ENCODE measurements at regions not wholly inside any gene's neighbourhood (a gene's known extent, or its start where the extent isn't known, plus 50 kb on each side); places are given as distances from the start of the nearest gene placed in this dataset.

GRCh38 chr18:75158465-75159237 lies 50.3 kb downstream of the PTGR3 start:
- CTCF ChIA-PET: no interaction called here
- Histone ChIP-seq H3K4me3 (ENCODE audit: low read depth, low read length) (no peak overlapping the region), H3K27ac (ENCODE audit: low read depth, low read length) (no peak overlapping the region), H3K27me3 (ENCODE audit: control insufficient read depth, insufficient read depth, low read length) (peaks cover 23% of the 10 kb centered on the region), H3K9me3 (ENCODE audit: control insufficient read depth, insufficient read depth, low read length) (peaks cover 4% of the 10 kb centered on the region; the same call in 1 of the 2 replicates)
- no peak for TF ChIP-seq CTCF (IDR thresholded peaks at IDR 0.05; ENCODE audit: low read depth, low read length)
- DNase-seq (ENCODE audit: low read depth, low spot score): no peak
- POLR2A ChIA-PET: no interaction called here

- DNase-seq (ENCODE audit: low read depth, low spot score): no peak
- no peak for TF ChIP-seq CTCF (IDR thresholded peaks at IDR 0.05; ENCODE audit: low read depth, low read length)
- Histone ChIP-seq H3K27me3 (ENCODE audit: control insufficient read depth, insufficient read depth, low read length) (peaks cover 23% of the 10 kb centered on the region), H3K4me3 (ENCODE audit: low read depth, low read length) (no peak overlapping the region), H3K27ac (ENCODE audit: low read depth, low read length) (no peak overlapping the region), H3K9me3 (ENCODE audit: control insufficient read depth, insufficient read depth, low read length) (peaks cover 4% of the 10 kb centered on the region; the same call in 1 of the 2 replicates)
- ChIA-PET CTCF (no interaction called here), POLR2A (no interaction called here)
These were observed 51.1 kb downstream of the PTGR3 start for GRCh38 chr18:75157851-75158250.

GRCh38 chr18:75157381-75157780 lies 51.6 kb downstream of the PTGR3 start:
- no peak for TF ChIP-seq CTCF (IDR thresholded peaks at IDR 0.05; ENCODE audit: low read depth, low read length)
- H3K4me3 ChIP-seq (ENCODE audit: low read depth, low read length): no peak overlapping the region
- peaks cover 4% of the 10 kb centered on the region; the same call in 1 of the 2 replicates for H3K9me3 ChIP-seq (ENCODE audit: control insufficient read depth, insufficient read depth, low read length)
- DNase-seq (ENCODE audit: low read depth, low spot score): no peak
- ChIA-PET POLR2A (no interaction called here), CTCF (no interaction called here)
- H3K27ac ChIP-seq (ENCODE audit: low read depth, low read length): no peak overlapping the region
- peaks cover 23% of the 10 kb centered on the region for H3K27me3 ChIP-seq (ENCODE audit: control insufficient read depth, insufficient read depth, low read length)

GRCh38 chr18:75156831-75157230 lies 52.1 kb downstream of the PTGR3 start:
- no peak overlapping the region for H3K27ac ChIP-seq (ENCODE audit: low read depth, low read length)
- CTCF ChIA-PET: no interaction called here
- no peak for DNase-seq (ENCODE audit: low read depth, low spot score)
- peaks cover 19% of the 10 kb centered on the region for H3K27me3 ChIP-seq (ENCODE audit: control insufficient read depth, insufficient read depth, low read length)
- H3K9me3 ChIP-seq (ENCODE audit: control insufficient read depth, insufficient read depth, low read length): peaks cover 4% of the 10 kb centered on the region; the same call in 1 of the 2 replicates
- H3K4me3 ChIP-seq (ENCODE audit: low read depth, low read length): no peak overlapping the region
- TF ChIP-seq CTCF (IDR thresholded peaks at IDR 0.05; ENCODE audit: low read depth, low read length): no peak
- POLR2A ChIA-PET: no interaction called here

- ChIA-PET POLR2A (no interaction called here), CTCF (no interaction called here)
- H3K27ac ChIP-seq (ENCODE audit: low read depth, low read length): no peak overlapping the region
- no peak for TF ChIP-seq CTCF (IDR thresholded peaks at IDR 0.05; ENCODE audit: low read depth, low read length)
- H3K4me3 ChIP-seq (ENCODE audit: low read depth, low read length): no peak overlapping the region
- H3K9me3 ChIP-seq (ENCODE audit: control insufficient read depth, insufficient read depth, low read length): peaks cover 4% of the 10 kb centered on the region; the same call in 1 of the 2 replicates
- H3K27me3 ChIP-seq (ENCODE audit: control insufficient read depth, insufficient read depth, low read length): peaks cover 17% of the 10 kb centered on the region
- no peak for DNase-seq (ENCODE audit: low read depth, low spot score)
These were observed 52.7 kb downstream of the PTGR3 start for GRCh38 chr18:75156139-75156750.

Measured in AG04450 (cell line).